ENCODE measurements at regions not wholly inside any gene's neighbourhood (a gene's known extent, or its start where the extent isn't known, plus 50 kb on each side); places are given as distances from the start of the nearest gene placed in this dataset.

- intact Hi-C loops (cut with micrococcal nuclease) (no loop called here), in situ Hi-C loops (cut with MboI) (no loop called here)
- no TSS peak for BruUV-seq (replicated peaks)
- Histone ChIP-seq H3K36me3 (ENCODE audit: control insufficient read depth, insufficient read depth, low read length) (no peaks in the 10 kb centered on the region), H4K20me1 (replicated peaks; ENCODE audit: control insufficient read depth, insufficient read depth, low read length) (no peaks in the 10 kb centered on the region), H3K79me2 (ENCODE audit: control insufficient read depth, insufficient read depth, low read length) (no peaks in the 10 kb centered on the region), H3K9ac (ENCODE audit: insufficient read depth in 1 of 2, low read depth in 2 of 2, low read length in 2 of 2) (no peak overlapping the region), H3K9me3 (replicated peaks; ENCODE audit: control insufficient read depth, insufficient read depth, low read depth, low read length) (no peaks in the 10 kb centered on the region), H3K4me1 (replicated peaks in 1 of 2; ENCODE audit: control insufficient read depth in 2 of 2, insufficient read depth in 2 of 2, low read length in 2 of 2) (no peaks in the 10 kb centered on the region), H3K4me3 (no peak overlapping the region), H3K4me2 (ENCODE audit: insufficient read depth, low read length) (no peak overlapping the region), H3K27ac (ENCODE audit: extremely low read depth, low read depth, low read length) (no peak overlapping the region), H2AFZ (ENCODE audit: low read depth, low read length) (no peak overlapping the region), H3K9me1 (ENCODE audit: control insufficient read depth, insufficient read depth, low read length) (no peaks in the 10 kb centered on the region), H3K27me3 (ENCODE audit: control insufficient read depth in 2 of 2, insufficient read depth in 2 of 2, low read length in 2 of 2) (no peaks in the 10 kb centered on the region)
- ATAC-seq: no peak
- 0% methylated on average over 1 of the region's 1 CpG for WGBS (ENCODE audit: insufficient coverage, low coverage, missing lambda C conversion rate)
- FAIRE-seq: no peak
- TF ChIP-seq NRF1 (conservative IDR thresholded peaks at IDR 0.05 in 1 of 2, IDR thresholded peaks at IDR 0.05 in 1 of 2) (no peak), SOX6 (IDR thresholded peaks at IDR 0.05) (no peak)
- DNase-seq (ENCODE audit: extremely low read depth in 1 of 4, low spot score in 3 of 4): no peak
- ChIA-PET CTCF (ENCODE audit: low intra/inter-chr PET ratio) (no interaction called here), POLR2A (no interaction called here)
These were observed 356.3 kb downstream of the FAT3 start for GRCh38 chr11:92580908-92581307.

GRCh38 chr11:92588393-92588792, 363.8 kb downstream of the FAT3 start:
- Histone ChIP-seq H4K20me1 (replicated peaks; ENCODE audit: control insufficient read depth, insufficient read depth, low read length) (no peaks in the 10 kb centered on the region), H3K4me2 (ENCODE audit: insufficient read depth, low read length) (no peak overlapping the region), H3K9me1 (ENCODE audit: control insufficient read depth, insufficient read depth, low read length) (no peaks in the 10 kb centered on the region), H3K4me1 (replicated peaks in 1 of 2; ENCODE audit: control insufficient read depth in 2 of 2, insufficient read depth in 2 of 2, low read length in 2 of 2) (no peaks in the 10 kb centered on the region), H3K4me3 (no peak overlapping the region), H3K9ac (ENCODE audit: insufficient read depth in 1 of 2, low read depth in 2 of 2, low read length in 2 of 2) (no peak overlapping the region), H3K36me3 (ENCODE audit: control insufficient read depth, insufficient read depth, low read length) (no peaks in the 10 kb centered on the region), H2AFZ (ENCODE audit: low read depth, low read length) (no peak overlapping the region), H3K79me2 (ENCODE audit: control insufficient read depth, insufficient read depth, low read length) (no peaks in the 10 kb centered on the region), H3K27me3 (ENCODE audit: control insufficient read depth in 2 of 2, insufficient read depth in 2 of 2, low read length in 2 of 2) (no peaks in the 10 kb centered on the region), H3K9me3 (replicated peaks; ENCODE audit: control insufficient read depth, insufficient read depth, low read depth, low read length) (no peaks in the 10 kb centered on the region), H3K27ac (ENCODE audit: extremely low read depth, low read depth, low read length) (no peak overlapping the region)
- DNase-seq (ENCODE audit: extremely low read depth in 1 of 4, low spot score in 3 of 4) (no peak), FAIRE-seq (no peak), ATAC-seq (no peak)
- ChIA-PET CTCF (ENCODE audit: low intra/inter-chr PET ratio) (no interaction called here), POLR2A (no interaction called here)
- intact Hi-C loops (cut with micrococcal nuclease) (no loop called here), in situ Hi-C loops (cut with MboI) (no loop called here)
- no TSS peak for BruUV-seq (replicated peaks)
- TF ChIP-seq DDX20 (tag; IDR thresholded peaks at IDR 0.05; ENCODE audit: low read depth) (no peak), HDAC8 (tag; IDR thresholded peaks at IDR 0.05) (no peak), EP400 (IDR thresholded peaks at IDR 0.05) (no peak), SMARCA5 (IDR thresholded peaks at IDR 0.05) (no peak), SP2 (IDR thresholded peaks at IDR 0.05; ENCODE audit: extremely low read depth, low read depth, low read length, poor library complexity, severe bottlenecking) (no peak), FOXJ2 (tag; IDR thresholded peaks at IDR 0.05) (no peak), RNF219 (CRISPR knock-in tag; IDR thresholded peaks at IDR 0.05) (no peak), SAP30 (IDR thresholded peaks at IDR 0.05; ENCODE audit: borderline replicate concordance, insufficient read depth, low read depth, low read length, poor library complexity, severe bottlenecking) (no peak)

Measured in K562 (cell line).